Adrenal gland (tissue), 9 donors: ENCODE measurements at regions not wholly inside any gene's neighbourhood (a gene's known extent, or its start where the extent isn't known, plus 50 kb on each side); places are given as distances from the start of the nearest gene placed in this dataset.

Source experiments
- DNase-seq, 7 donors: peaks; one replicate each; pipeline ENCODE4 v3.0.0-alpha.2; 2019 to 2020
- H3K27ac ChIP-seq, 5 donors: fragments of 200-600 bp; sonication (generic) in 4 of 5; 1 replicate in 3 of 5; 2 replicates in 2 of 5; pipeline versions ENCODE4 v1.5.1 to v1.8.0; 2016 to 2020; ENCODE audit warnings: mild to moderate bottlenecking in 1 of 5
- H3K27me3 ChIP-seq: fragments of 200-600 bp; 2 replicates; pipeline ENCODE4 v1.8.0; 2021
- H3K36me3 ChIP-seq, 2 donors: fragments of 200-600 bp; replicated peaks in 1 of 2; 1 replicate in 1 of 2; 2 replicates in 1 of 2; pipeline versions ENCODE4 v1.5.1 to v1.8.0; 2018 to 2022
- H3K4me1 ChIP-seq, 2 donors: fragments of 200-600 bp; replicated peaks in 1 of 2; 1 replicate in 1 of 2; 2 replicates in 1 of 2; pipeline versions ENCODE4 v1.5.1 to v1.8.0; 2018 to 2021
- H3K4me3 ChIP-seq, 4 donors: fragments of 200-600 bp; sonication (generic) in 3 of 4; one replicate each; pipeline ENCODE4 v1.5.1; 2016 to 2018
- H3K9me3 ChIP-seq, 3 donors: fragments of 200-600 bp; sonication (generic) in 1 of 3; replicated peaks in 1 of 3; 1 replicate in 2 of 3; 2 replicates in 1 of 3; pipeline versions ENCODE4 v1.5.1 to v1.8.0; 2016 to 2021
- POLR2A ChIP-seq, 2 donors: fragments of 450-650 bp; IDR thresholded peaks; one replicate each; pipeline ENCODE4 v1.6.1; 2017; ENCODE audit warnings: antibody characterized with exemption in 2 of 2, mild to moderate bottlenecking in 2 of 2, moderate library complexity in 1 of 2
- WGBS, 4 donors: extraction: QIAGEN DNeasy Blood & Tissue Kit in 2 of 4; methylation state at CpG; one replicate each; pipeline versions ENCODE4 v1.1.5 to v1.1.7; 2013 to 2017; 5-methylcytosine and 5-hydroxymethylcytosine counted together
- intact Hi-C, 2 donors: fragments of 100-400 bp; cut with DNase I; formaldehyde crosslinking; loops; one replicate each; pipeline versions ENCODE4 v1.14.1 to v1.15.0; 2022 to 2023
- TF ChIP-seq, protein P1 (sequence below), 6 experiments: fragments of 450-650 bp in 4 of 6; fragments of 200-600 bp in 2 of 6; sonication (generic) in 1 of 6; IDR thresholded peaks; 1 replicate in 5 of 6; 2 replicates in 1 of 6; pipeline versions ENCODE4 v1.5.1 to v1.8.0; 2016 to 2021; ENCODE audit warnings: antibody characterized with exemption in 6 of 6, mild to moderate bottlenecking in 2 of 6, moderate library complexity in 1 of 6
- donor health status: healthy with polysubstance abuse.
- donor health status: Bipolar disorder and iron deficiency.
- donor health status: DM: yes; HTN: yes; CAD: no.
- donor health status: DM: no; HTN: no; CAD: no.
- donor health status: DM: no; HTN: no; CAD: no.

GRCh38 chr3:53989451-53989850 is 97.8 kb upstream of the SELENOK start:
- no peaks in the 10 kb centered on the region for H3K27me3 ChIP-seq
- H3K4me3 ChIP-seq: no peak overlapping the region
- H3K36me3 ChIP-seq: no peaks in the 10 kb centered on the region
- TF ChIP-seq, protein P1, sequence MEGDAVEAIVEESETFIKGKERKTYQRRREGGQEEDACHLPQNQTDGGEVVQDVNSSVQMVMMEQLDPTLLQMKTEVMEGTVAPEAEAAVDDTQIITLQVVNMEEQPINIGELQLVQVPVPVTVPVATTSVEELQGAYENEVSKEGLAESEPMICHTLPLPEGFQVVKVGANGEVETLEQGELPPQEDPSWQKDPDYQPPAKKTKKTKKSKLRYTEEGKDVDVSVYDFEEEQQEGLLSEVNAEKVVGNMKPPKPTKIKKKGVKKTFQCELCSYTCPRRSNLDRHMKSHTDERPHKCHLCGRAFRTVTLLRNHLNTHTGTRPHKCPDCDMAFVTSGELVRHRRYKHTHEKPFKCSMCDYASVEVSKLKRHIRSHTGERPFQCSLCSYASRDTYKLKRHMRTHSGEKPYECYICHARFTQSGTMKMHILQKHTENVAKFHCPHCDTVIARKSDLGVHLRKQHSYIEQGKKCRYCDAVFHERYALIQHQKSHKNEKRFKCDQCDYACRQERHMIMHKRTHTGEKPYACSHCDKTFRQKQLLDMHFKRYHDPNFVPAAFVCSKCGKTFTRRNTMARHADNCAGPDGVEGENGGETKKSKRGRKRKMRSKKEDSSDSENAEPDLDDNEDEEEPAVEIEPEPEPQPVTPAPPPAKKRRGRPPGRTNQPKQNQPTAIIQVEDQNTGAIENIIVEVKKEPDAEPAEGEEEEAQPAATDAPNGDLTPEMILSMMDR (IDR thresholded peaks at IDR 0.05): no peak
- TF ChIP-seq POLR2A (IDR thresholded peaks at IDR 0.05): no peak
- H3K27ac ChIP-seq: no peak overlapping the region
- H3K4me1 ChIP-seq: no peaks in the 10 kb centered on the region
- no peaks in the 10 kb centered on the region for H3K9me3 ChIP-seq
- DNase-seq: no peak
- 56 to 69% (median 61%) methylated on average over 4 of the region's 4 CpGs for WGBS, 4 donors
- intact Hi-C loops: no loop called here

DNA sequence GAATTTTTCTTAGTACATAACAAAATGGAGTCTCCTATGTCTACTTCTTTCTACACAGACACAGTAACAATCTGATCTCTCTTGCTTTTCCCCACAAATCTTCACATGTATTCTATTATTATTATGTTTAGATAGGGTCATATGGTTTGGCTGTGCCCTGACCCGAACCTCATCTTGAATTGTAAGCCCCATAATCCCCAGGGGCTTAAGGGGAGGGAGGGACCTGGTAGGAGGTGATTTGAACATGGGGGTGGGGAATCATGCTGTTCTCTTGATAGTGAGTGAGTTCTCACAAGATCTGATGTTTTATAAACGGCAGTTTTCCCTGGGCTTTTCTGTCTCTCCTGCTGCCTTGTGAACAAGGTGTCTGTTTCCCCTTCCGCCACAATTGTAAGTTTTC is 86.7 kb upstream of the SELENOK start:
- Histone ChIP-seq H3K27me3 (peaks cover 4% of the 10 kb centered on the region), H3K4me1 (no peaks in the 10 kb centered on the region), H3K36me3 (no peaks in the 10 kb centered on the region), H3K4me3 (no peak overlapping the region), H3K9me3 (no peaks in the 10 kb centered on the region), H3K27ac (no peak overlapping the region)
- TF ChIP-seq POLR2A (IDR thresholded peaks at IDR 0.05): no peak
- TF ChIP-seq, protein P1 (IDR thresholded peaks at IDR 0.05): no peak
- no peak for DNase-seq
- intact Hi-C loops: no loop called here
- WGBS, 4 donors: 45 to 55% (median 50%) methylated on average over 3 of the region's 3 CpGs

DNA sequence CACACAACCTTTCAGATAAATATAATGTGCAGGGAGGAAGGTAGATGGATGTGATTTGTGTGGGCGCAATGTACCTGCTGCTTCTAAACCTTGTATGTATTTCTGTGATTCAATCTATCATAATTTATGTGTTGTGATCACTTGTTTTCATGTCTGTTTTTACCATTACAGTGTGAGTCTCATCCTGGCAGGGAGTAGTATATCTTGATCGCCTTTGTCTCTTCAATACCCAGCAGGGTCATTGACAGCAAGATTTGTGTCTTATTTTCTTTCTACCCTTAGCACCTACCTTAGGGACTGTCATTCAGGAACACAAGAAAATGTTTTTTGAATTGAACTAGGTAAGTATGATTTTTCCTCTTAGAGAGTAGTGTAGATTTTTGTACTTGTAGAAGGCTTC is 83.7 kb upstream of the SELENOK start:
- no peak overlapping the region for H3K4me3 ChIP-seq
- H3K27me3 ChIP-seq: peaks cover 4% of the 10 kb centered on the region
- TF ChIP-seq, protein P1 (IDR thresholded peaks at IDR 0.05): no peak
- TF ChIP-seq POLR2A (IDR thresholded peaks at IDR 0.05): no peak
- 54 to 75% (median 63%) methylated on average over 2 of the region's 2 CpGs for WGBS, 4 donors
- H3K9me3 ChIP-seq: no peaks in the 10 kb centered on the region
- intact Hi-C loops: no loop called here
- no peak overlapping the region for H3K27ac ChIP-seq
- no peaks in the 10 kb centered on the region for H3K4me1 ChIP-seq
- no peaks in the 10 kb centered on the region for H3K36me3 ChIP-seq
- DNase-seq: no peak

DNA sequence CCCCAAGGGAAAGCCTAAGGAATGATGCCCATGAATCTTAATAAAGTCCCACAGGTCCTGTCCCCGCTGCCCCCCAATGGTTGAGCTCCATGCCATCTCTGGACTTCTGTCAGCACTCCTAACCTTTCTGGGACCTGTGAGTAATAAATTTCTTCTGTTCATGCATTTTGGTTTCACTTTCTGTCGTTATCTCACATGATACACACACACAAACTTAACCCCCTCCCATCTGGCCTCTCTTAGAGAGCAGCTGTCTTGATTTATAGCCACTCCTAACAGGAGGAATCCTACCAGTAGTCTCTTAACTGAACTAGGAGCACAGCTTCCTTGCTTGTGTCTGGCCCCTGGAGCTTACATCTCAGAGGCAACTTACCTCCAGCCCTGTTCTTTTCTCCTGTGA is 82.7 kb upstream of the SELENOK start:
- H3K27me3 ChIP-seq: peaks cover 4% of the 10 kb centered on the region
- no peak overlapping the region for H3K4me3 ChIP-seq
- TF ChIP-seq, protein P1 (IDR thresholded peaks at IDR 0.05): no peak
- no peak for TF ChIP-seq POLR2A (IDR thresholded peaks at IDR 0.05)
- H3K36me3 ChIP-seq: no peaks in the 10 kb centered on the region
- no peak for DNase-seq
- intact Hi-C loops: no loop called here
- no peaks in the 10 kb centered on the region for H3K9me3 ChIP-seq
- no peaks in the 10 kb centered on the region for H3K4me1 ChIP-seq
- 12 to 25% (median 22%) methylated on average over 2 of the region's 2 CpGs for WGBS, 4 donors
- H3K27ac ChIP-seq: no peak overlapping the region
